Stimulated activated CD8-positive, alpha-beta memory T cell treated with anti-CD3 and anti-CD28 coated beads, Interleukin-12 subunit alpha, Interleukin-12 subunit beta, amount 100 ng/mL, for 4 hours (primary cell): ENCODE measurements at regions not wholly inside any gene's neighbourhood (a gene's known extent, or its start where the extent isn't known, plus 50 kb on each side); places are given as distances from the start of the nearest gene placed in this dataset.
"Not testable (repeated sequence)": the region's sequence is repeated elsewhere in the genome, so short reads cannot be mapped to it uniquely, and the experiment has no call there.

ENCODE experiments used
- DNase-seq: peaks from one replicate; pipeline ENCODE4 v3.0.0-alpha.2; 2020; ENCODE audit warnings: low read depth

DNA sequence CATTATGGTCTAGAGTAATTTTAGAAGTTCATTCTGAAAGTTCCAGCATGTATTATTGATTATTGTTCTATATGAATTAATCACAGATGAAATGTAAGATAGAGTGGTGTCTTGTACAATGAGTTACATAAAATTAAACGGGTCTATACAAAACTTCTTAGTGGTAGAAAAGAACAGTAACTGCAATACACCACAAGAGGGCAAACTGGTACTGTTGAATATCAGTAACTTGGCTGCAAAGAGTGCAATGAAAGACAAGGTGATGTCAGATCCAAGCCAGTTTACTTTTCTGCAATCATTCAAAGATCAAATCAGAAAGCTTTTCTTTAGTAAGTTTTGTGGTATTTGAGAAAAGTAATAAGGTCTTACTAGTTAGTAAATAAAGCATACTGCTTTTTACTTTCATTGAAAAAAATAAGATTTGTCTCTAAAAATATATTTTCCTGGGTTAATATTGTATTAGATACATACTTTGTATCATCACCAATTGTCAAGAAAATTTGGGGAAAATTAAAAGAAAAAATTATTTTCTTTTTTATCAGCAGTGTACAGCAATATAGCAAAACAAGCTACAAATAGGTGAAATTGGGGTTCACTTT, 66.4 kb upstream of the BTG3 start:
- DNase-seq, result no peak

- not testable (repeated sequence) for DNase-seq
These were observed 64.2 kb upstream of the BTG3 start for GRCh38 chr21:17676930-17677329.

DNA sequence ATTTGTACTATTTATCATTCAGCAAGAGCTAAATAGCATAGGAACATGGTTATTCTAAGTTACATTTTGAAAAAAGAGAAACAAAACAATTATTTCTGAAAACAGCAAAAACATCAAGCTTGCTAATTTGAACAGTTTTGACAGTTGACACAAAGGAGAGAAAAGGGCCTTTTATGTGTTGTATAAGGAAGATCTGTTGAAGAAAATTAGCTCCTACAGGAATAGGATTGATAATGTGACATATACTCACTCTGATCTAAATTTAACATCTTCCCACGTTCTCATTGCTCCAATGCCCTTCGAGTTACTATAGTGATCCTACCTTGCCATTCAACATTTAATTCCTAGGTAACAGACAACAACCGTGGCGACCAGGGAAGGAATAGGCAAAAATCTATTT, 61.4 kb upstream of the BTG3 start:
- DNase-seq, result no peak

- no peak for DNase-seq
These were observed 60.7 kb upstream of the BTG3 start for GRCh38 chr21:17673261-17674020.

GRCh38 chr21:17671733-17672132, 59.0 kb upstream of the BTG3 start:
- DNase-seq, result no peak

DNA sequence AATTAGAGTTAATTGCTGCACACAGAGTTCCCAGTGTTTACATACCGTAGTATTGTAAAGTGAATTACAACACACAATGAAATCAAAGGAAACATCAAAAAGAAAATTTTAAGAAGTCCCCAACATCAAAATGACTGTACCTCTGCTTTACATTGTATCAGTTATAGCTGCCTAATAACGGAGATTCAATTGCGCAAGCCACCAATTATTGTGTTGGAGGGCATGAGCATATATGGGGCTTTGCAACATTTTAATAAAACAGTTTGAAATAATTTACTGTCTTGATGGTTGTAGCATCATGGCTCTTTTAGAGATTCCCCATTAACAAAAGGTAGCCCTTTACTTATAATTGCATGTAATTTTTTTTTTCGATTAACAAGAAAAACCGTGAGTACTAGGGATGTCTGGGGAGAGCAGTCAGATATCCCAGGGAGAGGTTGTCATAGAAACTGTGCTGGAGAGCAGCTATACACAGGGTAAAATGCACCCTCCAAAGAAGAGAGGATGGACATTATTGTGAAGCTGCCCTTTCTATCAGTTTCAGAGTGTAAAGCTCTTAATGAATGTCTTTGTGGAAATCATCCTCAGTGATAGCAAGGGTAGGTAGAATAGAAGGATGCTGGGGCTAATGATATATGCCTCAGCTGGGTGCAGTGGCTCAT, 55.9 kb upstream of the BTG3 start:
- DNase-seq, result no peak

- no peak for DNase-seq
These were observed 54.6 kb upstream of the BTG3 start for GRCh38 chr21:17667256-17667655.
